ENCODE measurements at regions not wholly inside any gene's neighbourhood (a gene's known extent, or its start where the extent isn't known, plus 50 kb on each side); places are given as distances from the start of the nearest gene placed in this dataset.

- TF ChIP-seq CTCF (conservative IDR thresholded peaks at IDR 0.05; ENCODE audit: low read depth, low read length) = no peak
- no peak for TF ChIP-seq EZH2 (IDR thresholded peaks at IDR 0.05; ENCODE audit: borderline replicate concordance, low read depth, low read length, poor library complexity, severe bottlenecking)
- DNase-seq (ENCODE audit: low spot score) = no peak
- intact Hi-C loops (cut with micrococcal nuclease; ENCODE audit: unreplicated experiment) = no loop called here
- Histone ChIP-seq H3K9me3 (ENCODE audit: low read depth, low read length, poor library complexity, severe bottlenecking) (no peaks in the 10 kb centered on the region), H3K27me3 (replicated peaks; ENCODE audit: insufficient read depth, low read depth, low read length, poor library complexity) (no peaks in the 10 kb centered on the region), H3K36me3 (ENCODE audit: insufficient read depth, low read length, poor library complexity, severe bottlenecking) (no peaks in the 10 kb centered on the region), H3K4me1 (ENCODE audit: insufficient read depth, low read length, poor library complexity, severe bottlenecking) (no peaks in the 10 kb centered on the region), H3K4me3 (ENCODE audit: low read depth, low read length, poor library complexity, severe bottlenecking) (no peak overlapping the region), H3K27ac (ENCODE audit: low read depth, low read length, poor library complexity, severe bottlenecking) (no peak overlapping the region)
- BruUV-seq (replicated peaks) = no TSS peak
- CTCF ChIA-PET = no interaction called here
- POLR2A ChIA-PET (ENCODE audit: low non-redundant PET) = no interaction called here
These were observed 170.5 kb upstream of the EMCN start for GRCh38 chr4:100688368-100688767.

GRCh38 chr4:100682477-100683218 is 164.8 kb upstream of the EMCN start:
- Histone ChIP-seq H3K4me3 (ENCODE audit: low read depth, low read length, poor library complexity, severe bottlenecking) (no peak overlapping the region), H3K9me3 (ENCODE audit: low read depth, low read length, poor library complexity, severe bottlenecking) (no peaks in the 10 kb centered on the region), H3K27me3 (replicated peaks; ENCODE audit: insufficient read depth, low read depth, low read length, poor library complexity) (no peaks in the 10 kb centered on the region), H3K4me1 (ENCODE audit: insufficient read depth, low read length, poor library complexity, severe bottlenecking) (no peaks in the 10 kb centered on the region), H3K27ac (ENCODE audit: low read depth, low read length, poor library complexity, severe bottlenecking) (no peak overlapping the region), H3K36me3 (ENCODE audit: insufficient read depth, low read length, poor library complexity, severe bottlenecking) (no peaks in the 10 kb centered on the region)
- TF ChIP-seq EZH2 (IDR thresholded peaks at IDR 0.05; ENCODE audit: borderline replicate concordance, low read depth, low read length, poor library complexity, severe bottlenecking) = no peak
- no peak for TF ChIP-seq CTCF (conservative IDR thresholded peaks at IDR 0.05; ENCODE audit: low read depth, low read length)
- ChIA-PET POLR2A (ENCODE audit: low non-redundant PET) (no interaction called here), CTCF (no interaction called here)
- intact Hi-C loops (cut with micrococcal nuclease; ENCODE audit: unreplicated experiment) = no loop called here
- no peak for DNase-seq (ENCODE audit: low spot score)
- no TSS peak for BruUV-seq (replicated peaks)

- no peak overlapping the region for H3K27ac ChIP-seq (ENCODE audit: low read depth, low read length, poor library complexity, severe bottlenecking)
- TF ChIP-seq EZH2 (IDR thresholded peaks at IDR 0.05; ENCODE audit: borderline replicate concordance, low read depth, low read length, poor library complexity, severe bottlenecking) = no peak
- no peak for TF ChIP-seq CTCF (conservative IDR thresholded peaks at IDR 0.05; ENCODE audit: low read depth, low read length)
- intact Hi-C loops (cut with micrococcal nuclease; ENCODE audit: unreplicated experiment) = no loop called here
- H3K4me1 ChIP-seq (ENCODE audit: insufficient read depth, low read length, poor library complexity, severe bottlenecking) = no peaks in the 10 kb centered on the region
- no peaks in the 10 kb centered on the region for H3K9me3 ChIP-seq (ENCODE audit: low read depth, low read length, poor library complexity, severe bottlenecking)
- no peak for DNase-seq (ENCODE audit: low spot score)
- ChIA-PET POLR2A (ENCODE audit: low non-redundant PET) (no interaction called here), CTCF (interaction anchor here (0.6 kb wide), 1 partner anchor 319 kb away, joined by 3 read pairs; no protein-coding TSS in a partner anchor)
- no peaks in the 10 kb centered on the region for H3K36me3 ChIP-seq (ENCODE audit: insufficient read depth, low read length, poor library complexity, severe bottlenecking)
- no TSS peak for BruUV-seq (replicated peaks)
- H3K4me3 ChIP-seq (ENCODE audit: low read depth, low read length, poor library complexity, severe bottlenecking) = no peak overlapping the region
- no peaks in the 10 kb centered on the region for H3K27me3 ChIP-seq (replicated peaks; ENCODE audit: insufficient read depth, low read depth, low read length, poor library complexity)
These were observed 163.5 kb upstream of the EMCN start for GRCh38 chr4:100681289-100681688.
